ENCODE measurements at regions not wholly inside any gene's neighbourhood (a gene's known extent, or its start where the extent isn't known, plus 50 kb on each side); places are given as distances from the start of the nearest gene placed in this dataset.

DNA sequence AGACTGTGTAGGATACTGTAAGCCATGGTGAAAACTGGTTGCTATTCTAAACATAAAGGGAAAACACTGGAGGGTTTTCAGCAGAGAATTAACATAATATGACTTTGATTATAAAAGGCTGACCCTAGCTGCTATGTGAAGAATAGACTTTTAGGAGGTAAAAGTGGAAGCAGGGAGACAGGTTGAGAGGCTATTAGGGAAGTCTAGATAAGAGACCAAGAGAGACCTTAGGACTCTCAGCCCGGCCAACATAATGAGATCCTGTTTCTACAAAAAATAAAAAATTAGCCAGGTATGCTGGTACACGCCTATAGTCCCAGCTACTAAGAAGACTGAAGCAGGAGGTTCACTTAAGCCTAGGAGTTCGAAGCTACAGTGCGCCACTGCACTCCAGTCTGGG lies 393.2 kb upstream of the PMFBP1 start:
- WGBS, 2 experiments (ENCODE audit: insufficient coverage in 2 of 2) = 92 to 100% methylated on average over 1 to 3 of the region's 4 CpGs
- H3K9me3 ChIP-seq (ENCODE audit: control insufficient read depth, low read length) = no peaks in the 10 kb centered on the region
- no peaks in the 10 kb centered on the region for H3K36me3 ChIP-seq (ENCODE audit: control insufficient read depth, insufficient read depth, low read length)
- H3K4me1 ChIP-seq (ENCODE audit: control insufficient read depth, insufficient read depth, low read length, poor library complexity, severe bottlenecking) = no peaks in the 10 kb centered on the region
- H3K27ac ChIP-seq (ENCODE audit: low read depth, low read length, severe bottlenecking) = no peak overlapping the region
- no peak overlapping the region for H3K4me3 ChIP-seq (ENCODE audit: extremely low read depth, insufficient read depth, low read length, poor library complexity, severe bottlenecking)

DNA sequence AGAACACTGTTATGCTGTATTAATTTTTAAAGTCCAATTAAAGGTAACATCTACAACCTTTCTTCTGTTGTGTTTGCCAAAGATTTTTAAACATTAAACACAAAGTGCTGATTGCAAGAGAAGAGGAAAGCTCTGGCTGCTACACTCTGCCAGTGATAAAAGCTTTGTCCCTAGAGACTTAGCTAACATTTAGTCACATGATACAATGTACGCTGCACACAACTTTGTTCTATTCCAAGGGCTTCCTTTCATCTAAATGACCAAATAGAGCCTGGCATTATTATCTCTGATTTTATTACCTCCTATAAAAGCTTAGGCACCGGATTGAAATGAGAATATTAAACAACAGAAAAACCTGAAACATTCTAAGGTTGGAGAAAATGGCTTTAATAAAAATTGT lies 388.7 kb upstream of the PMFBP1 start:
- H3K36me3 ChIP-seq (ENCODE audit: control insufficient read depth, insufficient read depth, low read length) = no peaks in the 10 kb centered on the region
- H3K9me3 ChIP-seq (ENCODE audit: control insufficient read depth, low read length) = no peaks in the 10 kb centered on the region
- no peak overlapping the region for H3K27ac ChIP-seq (ENCODE audit: low read depth, low read length, severe bottlenecking)
- H3K4me3 ChIP-seq (ENCODE audit: extremely low read depth, insufficient read depth, low read length, poor library complexity, severe bottlenecking) = no peak overlapping the region
- 88 to 100% methylated on average over 1 of the region's 2 CpGs for WGBS, 2 experiments (ENCODE audit: insufficient coverage in 2 of 2)
- no peaks in the 10 kb centered on the region for H3K4me1 ChIP-seq (ENCODE audit: control insufficient read depth, insufficient read depth, low read length, poor library complexity, severe bottlenecking)

DNA sequence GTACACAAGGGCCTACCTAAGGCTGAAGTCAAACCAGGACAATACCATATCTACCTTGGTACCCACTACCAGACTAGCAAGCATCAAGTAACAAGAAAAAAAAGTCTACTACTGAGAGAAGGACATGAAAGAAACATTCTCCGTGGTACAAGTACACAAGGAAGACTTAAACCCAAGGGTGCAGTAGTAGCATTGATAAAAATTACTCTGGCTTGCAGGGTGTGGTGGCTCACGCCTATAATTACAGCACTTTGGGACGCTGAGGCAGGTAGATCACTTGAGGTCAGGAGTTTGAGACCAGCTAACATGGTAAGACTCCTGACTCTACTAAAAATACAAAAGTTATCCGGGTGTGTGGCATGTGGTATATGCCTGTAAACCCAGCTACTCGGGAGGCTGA lies 386.5 kb upstream of the PMFBP1 start:
- Histone ChIP-seq H3K4me3 (ENCODE audit: extremely low read depth, insufficient read depth, low read length, poor library complexity, severe bottlenecking) (no peak overlapping the region), H3K27ac (ENCODE audit: low read depth, low read length, severe bottlenecking) (no peak overlapping the region), H3K36me3 (ENCODE audit: control insufficient read depth, insufficient read depth, low read length) (no peaks in the 10 kb centered on the region), H3K4me1 (ENCODE audit: control insufficient read depth, insufficient read depth, low read length, poor library complexity, severe bottlenecking) (no peaks in the 10 kb centered on the region), H3K9me3 (ENCODE audit: control insufficient read depth, low read length) (no peaks in the 10 kb centered on the region)
- 94 to 100% methylated on average over 4 to 5 of the region's 5 CpGs for WGBS, 2 experiments (ENCODE audit: insufficient coverage in 2 of 2)

DNA sequence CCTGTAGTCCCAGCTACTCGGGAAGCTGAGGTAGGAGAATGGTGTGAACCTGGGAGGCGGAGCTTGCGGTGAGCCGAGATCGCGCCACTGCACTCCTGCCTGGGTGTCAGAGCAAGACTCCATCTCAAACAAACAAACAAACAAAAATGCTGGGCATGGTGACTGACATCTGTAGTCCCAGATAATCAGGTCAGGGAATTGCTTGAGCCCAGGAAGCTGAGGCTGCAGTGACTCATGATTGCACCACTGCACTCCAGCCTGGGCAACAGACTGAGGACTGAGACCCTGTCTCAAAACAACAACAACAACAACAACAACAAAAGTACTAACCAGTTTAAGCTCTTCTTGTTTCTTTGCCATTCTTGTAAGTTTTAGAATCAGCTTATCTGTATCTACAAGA lies 383.0 kb upstream of the PMFBP1 start:
- no CpG with 5 or more reads among the region's 6 CpGs for WGBS, 2 experiments (ENCODE audit: insufficient coverage in 2 of 2)
- no peak overlapping the region for H3K4me3 ChIP-seq (ENCODE audit: extremely low read depth, insufficient read depth, low read length, poor library complexity, severe bottlenecking)
- no peaks in the 10 kb centered on the region for H3K4me1 ChIP-seq (ENCODE audit: control insufficient read depth, insufficient read depth, low read length, poor library complexity, severe bottlenecking)
- H3K9me3 ChIP-seq (ENCODE audit: control insufficient read depth, low read length) = no peaks in the 10 kb centered on the region
- H3K36me3 ChIP-seq (ENCODE audit: control insufficient read depth, insufficient read depth, low read length) = no peaks in the 10 kb centered on the region
- no peak overlapping the region for H3K27ac ChIP-seq (ENCODE audit: low read depth, low read length, severe bottlenecking)

DNA sequence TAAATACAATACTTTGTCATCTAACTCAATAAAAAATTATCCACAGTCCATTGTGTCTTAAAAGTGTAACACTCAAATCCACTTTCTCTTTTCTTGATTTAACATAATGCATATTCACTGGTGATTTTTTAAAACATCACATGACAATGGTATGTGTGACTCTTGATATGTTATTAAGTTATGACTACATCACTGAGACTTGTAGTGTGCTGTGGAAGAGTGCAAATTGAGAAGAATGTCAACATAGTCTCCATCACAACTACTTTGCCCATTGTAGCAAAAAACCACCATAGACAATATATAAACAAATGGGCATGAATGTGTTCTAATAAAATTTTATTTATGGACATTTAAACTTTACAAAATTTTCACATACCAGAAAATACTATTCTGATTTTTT lies 380.7 kb upstream of the PMFBP1 start:
- H3K4me1 ChIP-seq (ENCODE audit: control insufficient read depth, insufficient read depth, low read length, poor library complexity, severe bottlenecking) = no peaks in the 10 kb centered on the region
- H3K27ac ChIP-seq (ENCODE audit: low read depth, low read length, severe bottlenecking) = no peak overlapping the region
- H3K4me3 ChIP-seq (ENCODE audit: extremely low read depth, insufficient read depth, low read length, poor library complexity, severe bottlenecking) = no peak overlapping the region
- H3K9me3 ChIP-seq (ENCODE audit: control insufficient read depth, low read length) = no peaks in the 10 kb centered on the region
- no peaks in the 10 kb centered on the region for H3K36me3 ChIP-seq (ENCODE audit: control insufficient read depth, insufficient read depth, low read length)

DNA sequence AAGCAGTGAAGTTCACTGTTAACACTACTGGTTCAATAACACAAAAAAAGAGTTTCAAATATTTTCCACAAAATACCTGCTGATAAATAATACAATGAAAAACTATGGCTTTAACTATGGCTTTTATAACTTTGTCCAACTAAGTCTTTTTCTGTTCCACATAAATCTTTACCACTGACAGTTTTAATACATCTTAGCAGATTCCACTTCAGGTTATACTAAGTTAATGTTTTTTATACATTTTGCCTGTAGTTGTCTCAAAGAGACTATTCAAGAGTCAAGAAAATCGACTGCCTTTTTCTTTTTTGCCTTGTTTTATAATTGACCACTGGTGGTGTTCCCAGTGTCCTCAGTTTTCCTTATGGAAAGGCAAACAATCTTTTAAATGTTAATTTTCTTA lies 379.7 kb upstream of the PMFBP1 start:
- no CpG with 5 or more reads among the region's 1 CpG for WGBS, 2 experiments (ENCODE audit: insufficient coverage in 2 of 2)
- Histone ChIP-seq H3K4me3 (ENCODE audit: extremely low read depth, insufficient read depth, low read length, poor library complexity, severe bottlenecking) (no peak overlapping the region), H3K9me3 (ENCODE audit: control insufficient read depth, low read length) (no peaks in the 10 kb centered on the region), H3K4me1 (ENCODE audit: control insufficient read depth, insufficient read depth, low read length, poor library complexity, severe bottlenecking) (no peaks in the 10 kb centered on the region), H3K36me3 (ENCODE audit: control insufficient read depth, insufficient read depth, low read length) (no peaks in the 10 kb centered on the region), H3K27ac (ENCODE audit: low read depth, low read length, severe bottlenecking) (no peak overlapping the region)

DNA sequence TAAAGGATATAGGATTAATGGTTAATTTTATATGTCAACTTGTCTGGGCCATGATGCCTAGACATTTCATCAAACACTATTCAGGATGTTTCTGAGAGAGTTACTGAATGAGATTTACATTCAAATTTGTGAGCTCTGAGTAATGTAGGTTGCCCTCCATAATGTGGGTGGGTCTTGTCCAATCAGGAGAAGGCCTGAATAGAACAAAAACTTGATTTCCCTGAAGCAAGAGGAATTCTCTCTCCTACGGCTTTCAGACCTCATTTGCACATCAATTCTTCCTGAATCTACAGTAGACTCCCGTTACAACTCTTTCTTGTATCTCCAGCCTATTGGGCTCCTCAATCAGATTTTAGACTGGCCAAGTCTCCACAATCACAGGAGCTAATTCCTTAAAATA lies 377.9 kb upstream of the PMFBP1 start:
- no peaks in the 10 kb centered on the region for H3K4me1 ChIP-seq (ENCODE audit: control insufficient read depth, insufficient read depth, low read length, poor library complexity, severe bottlenecking)
- no peak overlapping the region for H3K4me3 ChIP-seq (ENCODE audit: extremely low read depth, insufficient read depth, low read length, poor library complexity, severe bottlenecking)
- no peaks in the 10 kb centered on the region for H3K9me3 ChIP-seq (ENCODE audit: control insufficient read depth, low read length)
- H3K27ac ChIP-seq (ENCODE audit: low read depth, low read length, severe bottlenecking) = no peak overlapping the region
- H3K36me3 ChIP-seq (ENCODE audit: control insufficient read depth, insufficient read depth, low read length) = no peaks in the 10 kb centered on the region
- WGBS, 2 experiments (ENCODE audit: insufficient coverage in 2 of 2) = 66 to 96% methylated on average over 2 of the region's 2 CpGs

DNA sequence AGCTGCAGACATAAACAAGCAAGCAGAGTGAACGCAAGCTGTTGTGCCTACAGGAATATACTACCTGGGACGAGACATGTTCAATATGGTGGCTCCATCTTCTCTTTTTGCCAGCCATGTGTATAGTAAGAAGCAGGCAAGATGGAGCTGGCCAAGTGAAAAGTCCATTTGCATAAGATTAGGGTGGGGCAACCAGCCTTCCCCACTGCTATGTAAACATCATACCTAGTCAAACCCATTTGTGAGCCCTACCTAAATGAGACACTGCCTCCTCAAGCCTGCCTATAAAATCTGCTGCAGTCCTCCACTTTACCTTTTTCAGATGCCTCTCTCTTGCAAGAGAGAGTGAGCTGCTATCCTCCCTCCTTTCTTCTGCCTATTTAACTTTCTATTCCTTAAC lies 370.1 kb upstream of the PMFBP1 start:
- Histone ChIP-seq H3K4me1 (ENCODE audit: control insufficient read depth, insufficient read depth, low read length, poor library complexity, severe bottlenecking) (peaks cover 4% of the 10 kb centered on the region), H3K36me3 (ENCODE audit: control insufficient read depth, insufficient read depth, low read length) (no peaks in the 10 kb centered on the region), H3K9me3 (ENCODE audit: control insufficient read depth, low read length) (no peaks in the 10 kb centered on the region), H3K4me3 (ENCODE audit: extremely low read depth, insufficient read depth, low read length, poor library complexity, severe bottlenecking) (no peak overlapping the region), H3K27ac (ENCODE audit: low read depth, low read length, severe bottlenecking) (no peak overlapping the region)
- 100% methylated on average over 1 to 2 of the region's 2 CpGs for WGBS, 2 experiments (ENCODE audit: insufficient coverage in 2 of 2)

DNA sequence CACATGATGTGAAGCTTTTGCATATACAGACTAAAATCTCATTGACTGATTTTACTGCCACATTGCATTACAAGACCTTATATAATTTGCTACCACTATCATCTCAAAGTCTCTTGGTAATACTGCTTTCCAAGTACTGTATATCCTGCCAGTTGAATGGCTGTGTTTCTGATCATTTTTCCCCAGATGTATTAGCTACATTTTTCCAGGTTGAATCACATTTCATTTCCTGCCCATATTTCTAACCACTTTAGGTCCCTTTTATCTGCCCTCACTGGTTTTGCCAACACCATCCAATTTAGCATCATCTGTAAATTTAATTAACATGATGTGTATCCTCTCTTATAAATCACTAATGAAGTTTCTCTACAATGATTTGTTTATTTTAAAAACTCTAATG lies 365.7 kb upstream of the PMFBP1 start:
- peaks cover 10% of the 10 kb centered on the region for H3K4me1 ChIP-seq (ENCODE audit: control insufficient read depth, insufficient read depth, low read length, poor library complexity, severe bottlenecking)
- H3K9me3 ChIP-seq (ENCODE audit: control insufficient read depth, low read length) = no peaks in the 10 kb centered on the region
- no peak overlapping the region for H3K27ac ChIP-seq (ENCODE audit: low read depth, low read length, severe bottlenecking)

DNA sequence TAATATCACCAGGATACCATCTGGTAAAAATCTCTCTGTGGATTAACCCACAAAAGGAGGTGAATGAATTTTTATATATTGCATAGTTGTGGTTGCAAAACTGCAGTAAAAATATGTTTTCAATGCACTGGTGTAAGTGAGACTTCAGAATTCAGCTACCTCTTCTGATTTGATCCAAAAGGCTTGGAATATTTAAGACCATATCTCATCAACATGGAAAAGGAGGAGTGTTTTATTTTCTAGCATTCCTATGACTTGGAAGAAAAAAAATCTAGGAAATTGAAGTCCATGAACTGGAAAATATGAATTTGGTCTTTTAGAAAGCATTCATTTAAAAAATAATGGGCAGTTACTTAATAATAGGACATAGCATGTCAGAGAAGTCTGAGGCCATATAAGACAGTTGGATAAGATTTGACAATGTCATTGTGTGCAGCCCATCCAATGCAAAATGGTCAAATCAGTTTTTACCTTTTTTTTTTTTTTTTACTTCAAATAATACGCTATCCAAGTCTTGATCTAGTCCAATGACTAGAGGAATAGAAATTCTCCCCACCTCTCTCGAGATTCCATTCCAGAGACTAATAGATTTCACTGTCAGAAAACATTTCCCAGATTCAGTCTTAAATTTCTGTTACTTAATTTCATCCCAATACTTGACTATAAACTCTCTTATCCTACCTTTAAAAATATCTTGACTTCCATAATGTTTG lies 364.9 kb upstream of the PMFBP1 start:
- 40 to 67% methylated on average over 1 of the region's 2 CpGs for WGBS, 2 experiments (ENCODE audit: insufficient coverage in 2 of 2)
- H3K4me1 ChIP-seq (ENCODE audit: control insufficient read depth, insufficient read depth, low read length, poor library complexity, severe bottlenecking) = peaks cover 10% of the 10 kb centered on the region
- no peak overlapping the region for H3K4me3 ChIP-seq (ENCODE audit: extremely low read depth, insufficient read depth, low read length, poor library complexity, severe bottlenecking)
- no peaks in the 10 kb centered on the region for H3K9me3 ChIP-seq (ENCODE audit: control insufficient read depth, low read length)
- H3K27ac ChIP-seq (ENCODE audit: low read depth, low read length, severe bottlenecking) = no peak overlapping the region
- H3K36me3 ChIP-seq (ENCODE audit: control insufficient read depth, insufficient read depth, low read length) = no peaks in the 10 kb centered on the region

More for the DNA sequence above, 365.7 kb upstream of the PMFBP1 start:
- Histone ChIP-seq H3K4me3 (ENCODE audit: extremely low read depth, insufficient read depth, low read length, poor library complexity, severe bottlenecking) (no peak overlapping the region), H3K36me3 (ENCODE audit: control insufficient read depth, insufficient read depth, low read length) (no peaks in the 10 kb centered on the region)

DNA sequence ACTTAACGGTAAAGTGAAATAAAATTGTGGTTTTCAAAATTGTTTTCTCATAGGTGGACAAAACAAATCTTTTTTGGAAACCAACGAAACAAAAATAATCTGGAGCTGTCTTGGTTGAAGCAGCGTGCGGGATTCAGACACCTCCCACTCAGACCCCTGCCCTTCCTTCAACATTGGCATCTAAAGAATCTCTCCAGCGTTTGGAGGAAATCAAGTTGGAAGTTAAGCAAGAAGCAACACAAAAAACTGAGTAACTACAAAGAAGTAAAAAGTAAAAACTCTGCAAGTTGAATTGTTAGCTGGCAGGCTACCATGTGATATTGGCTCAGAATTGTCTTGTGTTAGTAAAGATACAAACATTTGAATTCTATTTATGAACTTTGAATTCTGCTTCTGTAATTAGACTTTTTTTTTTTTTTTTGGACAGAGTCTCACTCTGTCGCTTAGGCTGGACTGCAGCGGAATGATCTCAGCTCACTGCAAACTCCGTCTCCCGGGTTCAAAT lies 361.0 kb upstream of the PMFBP1 start:
- Histone ChIP-seq H3K27ac (ENCODE audit: low read depth, low read length, severe bottlenecking) (no peak overlapping the region), H3K4me3 (ENCODE audit: extremely low read depth, insufficient read depth, low read length, poor library complexity, severe bottlenecking) (no peak overlapping the region), H3K4me1 (ENCODE audit: control insufficient read depth, insufficient read depth, low read length, poor library complexity, severe bottlenecking) (peaks cover 10% of the 10 kb centered on the region), H3K36me3 (ENCODE audit: control insufficient read depth, insufficient read depth, low read length) (no peaks in the 10 kb centered on the region), H3K9me3 (ENCODE audit: control insufficient read depth, low read length) (no peaks in the 10 kb centered on the region)
- WGBS, 2 experiments (ENCODE audit: insufficient coverage in 2 of 2) = 94 to 100% methylated on average over 3 to 4 of the region's 9 CpGs
